ENCODE measurements at regions not wholly inside any gene's neighbourhood (a gene's known extent, or its start where the extent isn't known, plus 50 kb on each side); places are given as distances from the start of the nearest gene placed in this dataset.

- Histone ChIP-seq H3K4me2 (replicated peaks; ENCODE audit: low read depth, low read length, poor library complexity, severe bottlenecking) (no peak overlapping the region), H3K4me3 (ENCODE audit: control extremely low read depth in 1 of 5, extremely low read depth in 1 of 5, insufficient read depth in 1 of 5, low read depth in 2 of 5, low read length in 4 of 5) (no peak overlapping the region), H3K27me3 (replicated peaks in 1 of 4; ENCODE audit: control extremely low read depth in 1 of 4, control insufficient read depth in 3 of 4, insufficient read depth in 4 of 4, low read length in 3 of 4) (no peaks in the 10 kb centered on the region), H3K9me3 (ENCODE audit: control extremely low read depth in 1 of 3, control insufficient read depth in 2 of 3, insufficient read depth in 1 of 3, low read length in 2 of 3) (no peaks in the 10 kb centered on the region), H3K79me2 (ENCODE audit: control insufficient read depth, insufficient read depth, low read length) (no peaks in the 10 kb centered on the region), H3K9ac (ENCODE audit: low read length) (no peak overlapping the region), H4K20me1 (ENCODE audit: control insufficient read depth, insufficient read depth, low read length, poor library complexity, severe bottlenecking) (no peaks in the 10 kb centered on the region), H3K27ac (ENCODE audit: low read length in 2 of 2) (no peak overlapping the region), H3K4me1 (ENCODE audit: control insufficient read depth in 2 of 2, insufficient read depth in 2 of 2, low read length in 2 of 2) (no peaks in the 10 kb centered on the region), H3K36me3 (replicated peaks in 1 of 2; ENCODE audit: control extremely low read depth in 1 of 2, control insufficient read depth in 1 of 2, extremely low read depth in 1 of 2, insufficient read depth in 2 of 2, low read length in 1 of 2) (no peaks in the 10 kb centered on the region), H2AFZ (ENCODE audit: insufficient read depth, low read depth, low read length, poor library complexity, severe bottlenecking) (no peak overlapping the region)
- no CpG with 5 or more reads among the region's 1 CpG for WGBS (ENCODE audit: insufficient coverage)
- no peak for DNase-seq
- Mint-ChIP-seq H3K9me3 (ENCODE audit: insufficient read depth) (peaks cover 10% of the 10 kb centered on the region), H3K27me3 (no peaks in the 10 kb centered on the region), H3K27ac (no peak overlapping the region), H3K4me1 (no peaks in the 10 kb centered on the region), H3K4me3 (no peak overlapping the region)
- TF ChIP-seq CTCF (IDR thresholded peaks at IDR 0.05), result no peak
- no peak for TF ChIP-seq EZH2 (IDR thresholded peaks at IDR 0.05; ENCODE audit: borderline replicate concordance, insufficient read depth, low read depth, low read length, poor library complexity, severe bottlenecking)
- CTCF ChIA-PET, result no interaction called here
- POLR2A ChIA-PET, result no interaction called here
- ATAC-seq (ENCODE audit: low read depth), result no peak
- intact Hi-C loops (cut with micrococcal nuclease), result no loop called here
Observed at GRCh38 chr6:145480024-145480423, 255.3 kb downstream of the EPM2A start.

- H3K9ac ChIP-seq (ENCODE audit: low read length), result no peak overlapping the region
- H3K9me3 Mint-ChIP-seq (ENCODE audit: insufficient read depth), result peaks cover 9% of the 10 kb centered on the region
- no peaks in the 10 kb centered on the region for H3K27me3 Mint-ChIP-seq
- WGBS (ENCODE audit: insufficient coverage), result no CpG with 5 or more reads among the region's 1 CpG
- no peak for TF ChIP-seq CTCF (IDR thresholded peaks at IDR 0.05)
- TF ChIP-seq EZH2 (IDR thresholded peaks at IDR 0.05; ENCODE audit: borderline replicate concordance, insufficient read depth, low read depth, low read length, poor library complexity, severe bottlenecking), result no peak
- intact Hi-C loops (cut with micrococcal nuclease), result no loop called here
- H3K4me2 ChIP-seq (replicated peaks; ENCODE audit: low read depth, low read length, poor library complexity, severe bottlenecking), result no peak overlapping the region
- H3K36me3 ChIP-seq (replicated peaks in 1 of 2; ENCODE audit: control extremely low read depth in 1 of 2, control insufficient read depth in 1 of 2, extremely low read depth in 1 of 2, insufficient read depth in 2 of 2, low read length in 1 of 2), result no peaks in the 10 kb centered on the region
- ChIA-PET POLR2A (no interaction called here), CTCF (no interaction called here)
- H3K27ac ChIP-seq (ENCODE audit: low read length in 2 of 2), result no peak overlapping the region
- no peak for DNase-seq
- H3K9me3 ChIP-seq (ENCODE audit: control extremely low read depth in 1 of 3, control insufficient read depth in 2 of 3, insufficient read depth in 1 of 3, low read length in 2 of 3), result no peaks in the 10 kb centered on the region
- H3K4me1 ChIP-seq (ENCODE audit: control insufficient read depth in 2 of 2, insufficient read depth in 2 of 2, low read length in 2 of 2), result no peaks in the 10 kb centered on the region
- H3K4me1 Mint-ChIP-seq, result no peaks in the 10 kb centered on the region
- H3K4me3 Mint-ChIP-seq, result no peak overlapping the region
- no peak overlapping the region for H3K27ac Mint-ChIP-seq
- no peak overlapping the region for H2AFZ ChIP-seq (ENCODE audit: insufficient read depth, low read depth, low read length, poor library complexity, severe bottlenecking)
- H3K79me2 ChIP-seq (ENCODE audit: control insufficient read depth, insufficient read depth, low read length), result no peaks in the 10 kb centered on the region
- no peaks in the 10 kb centered on the region for H3K27me3 ChIP-seq (replicated peaks in 1 of 4; ENCODE audit: control extremely low read depth in 1 of 4, control insufficient read depth in 3 of 4, insufficient read depth in 4 of 4, low read length in 3 of 4)
- no peak for ATAC-seq (ENCODE audit: low read depth)
- no peaks in the 10 kb centered on the region for H4K20me1 ChIP-seq (ENCODE audit: control insufficient read depth, insufficient read depth, low read length, poor library complexity, severe bottlenecking)
- H3K4me3 ChIP-seq (ENCODE audit: control extremely low read depth in 1 of 5, extremely low read depth in 1 of 5, insufficient read depth in 1 of 5, low read depth in 2 of 5, low read length in 4 of 5), result no peak overlapping the region
Observed at GRCh38 chr6:145483191-145483996, 251.9 kb downstream of the EPM2A start.
